ENCODE measurements at regions not wholly inside any gene's neighbourhood (a gene's known extent, or its start where the extent isn't known, plus 50 kb on each side); places are given as distances from the start of the nearest gene placed in this dataset.

GRCh38 chr7:119482209-119482608 lies 790.8 kb upstream of the KCND2 start:
- no peak for TF ChIP-seq CTCF (IDR thresholded peaks at IDR 0.05; ENCODE audit: insufficient read depth, low read length)
- Histone ChIP-seq H3K27me3 (ENCODE audit: insufficient read depth, poor library complexity, severe bottlenecking) (no peaks in the 10 kb centered on the region), H3K27ac (replicated peaks) (no peak overlapping the region), H3K4me3 (replicated peaks; ENCODE audit: insufficient read depth, low read length) (no peak overlapping the region)
- DNase-seq (ENCODE audit: low read depth in 1 of 2, low spot score in 1 of 2): peak in 1 of 2 experiments; percentile 26

- Histone ChIP-seq H3K27ac (replicated peaks) (no peak overlapping the region), H3K27me3 (ENCODE audit: insufficient read depth, poor library complexity, severe bottlenecking) (no peaks in the 10 kb centered on the region), H3K4me3 (replicated peaks; ENCODE audit: insufficient read depth, low read length) (no peak overlapping the region)
- TF ChIP-seq CTCF (IDR thresholded peaks at IDR 0.05; ENCODE audit: insufficient read depth, low read length) (no peak), REST (IDR thresholded peaks at IDR 0.05; ENCODE audit: insufficient replicate concordance, low read depth) (no peak), SPI1 (IDR thresholded peaks at IDR 0.05; ENCODE audit: borderline replicate concordance, low read depth) (no peak), GABPA (IDR thresholded peaks at IDR 0.05; ENCODE audit: low read depth) (no peak), POLR2AphosphoS5 (IDR thresholded peaks at IDR 0.05; ENCODE audit: low read depth) (no peak)
- DNase-seq (ENCODE audit: low read depth in 1 of 2, low spot score in 1 of 2): no peak
Measured at GRCh38 chr7:119482671-119483070, 790.3 kb upstream of the KCND2 start.

- no peaks in the 10 kb centered on the region for H3K27me3 ChIP-seq (ENCODE audit: insufficient read depth, poor library complexity, severe bottlenecking)
- H3K4me3 ChIP-seq (replicated peaks; ENCODE audit: insufficient read depth, low read length): no peak overlapping the region
- no peak overlapping the region for H3K27ac ChIP-seq (replicated peaks)
- TF ChIP-seq GABPA (IDR thresholded peaks at IDR 0.05; ENCODE audit: low read depth): no peak
- no peak for TF ChIP-seq REST (IDR thresholded peaks at IDR 0.05; ENCODE audit: insufficient replicate concordance, low read depth)
- no peak for TF ChIP-seq CTCF (IDR thresholded peaks at IDR 0.05; ENCODE audit: insufficient read depth, low read length)
- no peak for DNase-seq (ENCODE audit: low read depth in 1 of 2, low spot score in 1 of 2)
Measured at GRCh38 chr7:119483364-119483763, 789.6 kb upstream of the KCND2 start.

- Histone ChIP-seq H3K4me3 (replicated peaks; ENCODE audit: insufficient read depth, low read length) (no peak overlapping the region), H3K27me3 (ENCODE audit: insufficient read depth, poor library complexity, severe bottlenecking) (no peaks in the 10 kb centered on the region), H3K27ac (replicated peaks) (no peak overlapping the region)
- DNase-seq (ENCODE audit: low read depth in 1 of 2, low spot score in 1 of 2): no peak
- TF ChIP-seq SPI1 (IDR thresholded peaks at IDR 0.05; ENCODE audit: borderline replicate concordance, low read depth): no peak
- no peak for TF ChIP-seq CTCF (IDR thresholded peaks at IDR 0.05; ENCODE audit: insufficient read depth, low read length)
- no peak for TF ChIP-seq GABPA (IDR thresholded peaks at IDR 0.05; ENCODE audit: low read depth)
- TF ChIP-seq POLR2AphosphoS5 (IDR thresholded peaks at IDR 0.05; ENCODE audit: low read depth): no peak
- TF ChIP-seq REST (IDR thresholded peaks at IDR 0.05; ENCODE audit: insufficient replicate concordance, low read depth): no peak
Measured at GRCh38 chr7:119514326-119514725, 758.6 kb upstream of the KCND2 start.
